Thymus (tissue), 11 donors: ENCODE measurements at regions not wholly inside any gene's neighbourhood (a gene's known extent, or its start where the extent isn't known, plus 50 kb on each side); places are given as distances from the start of the nearest gene placed in this dataset.

Experiments
- DNase-seq, 9 donors: peaks; one replicate each; pipeline ENCODE4 v3.0.0-alpha.2; 2013; ENCODE audit warnings: low spot score in 9 of 9, low read depth in 6 of 9, missing footprints in 1 of 9
- H3K27ac ChIP-seq, 2 donors: one replicate each; pipeline ENCODE4 v1.5.1; 2013; ENCODE audit warnings: control low read depth in 1 of 2, low read depth in 1 of 2, low read length in 1 of 2, mild to moderate bottlenecking in 1 of 2, moderate library complexity in 1 of 2
- H3K27me3 ChIP-seq, 2 donors: one replicate each; pipeline ENCODE4 v1.5.1; 2013; ENCODE audit warnings: low read length in 1 of 2; ENCODE audit not compliant: control insufficient read depth in 2 of 2, insufficient read depth in 1 of 2
- H3K36me3 ChIP-seq, 2 donors: one replicate each; pipeline ENCODE4 v1.5.1; 2013; ENCODE audit warnings: low read length in 1 of 2, mild to moderate bottlenecking in 1 of 2, moderate library complexity in 1 of 2; ENCODE audit not compliant: control insufficient read depth in 2 of 2, insufficient read depth in 2 of 2
- H3K4me1 ChIP-seq, 2 donors: one replicate each; pipeline ENCODE4 v1.5.1; 2013; ENCODE audit warnings: low read length in 2 of 2; ENCODE audit not compliant: control insufficient read depth in 2 of 2, insufficient read depth in 2 of 2
- H3K4me3 ChIP-seq, 2 donors: one replicate each; pipeline ENCODE4 v1.5.1; 2013; ENCODE audit warnings: low read length in 2 of 2, control low read depth in 1 of 2, mild to moderate bottlenecking in 1 of 2
- H3K9me3 ChIP-seq, 2 donors: one replicate each; pipeline ENCODE4 v1.5.1; 2013; ENCODE audit warnings: low read length in 1 of 2, mild to moderate bottlenecking in 1 of 2; ENCODE audit not compliant: control insufficient read depth in 2 of 2, insufficient read depth in 1 of 2
- WGBS: extraction: QIAGEN DNeasy Blood & Tissue Kit; methylation state at CpG from one replicate; pipeline ENCODE4 v1.1.7; 2013; 5-methylcytosine and 5-hydroxymethylcytosine counted together
- donor health status: healthy.

DNA sequence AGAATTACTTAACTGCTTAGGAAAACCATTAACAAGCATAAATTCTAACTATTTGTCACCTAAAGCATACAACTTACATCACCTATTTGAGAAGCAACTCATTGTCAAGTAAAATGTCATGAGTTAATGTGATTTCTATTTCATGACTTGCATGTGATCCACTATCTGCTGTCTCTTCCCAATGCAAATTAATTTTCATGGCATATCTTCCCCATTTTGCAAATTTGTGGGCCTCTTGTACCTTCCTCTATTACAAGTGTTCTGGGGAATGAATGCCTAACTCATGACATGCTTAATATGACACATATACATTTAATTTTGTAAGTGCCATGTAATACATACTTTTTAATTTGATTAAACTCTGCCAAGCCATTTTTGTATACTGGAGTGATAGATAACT, 81.1 kb upstream of the EDNRB start:
- H3K9me3 ChIP-seq: no peaks in the 10 kb centered on the region
- H3K4me1 ChIP-seq: no peaks in the 10 kb centered on the region
- H3K4me3 ChIP-seq: no peak overlapping the region
- no peak for DNase-seq
- H3K27ac ChIP-seq: no peak overlapping the region
- H3K27me3 ChIP-seq: no peaks in the 10 kb centered on the region
- no peaks in the 10 kb centered on the region for H3K36me3 ChIP-seq

DNA sequence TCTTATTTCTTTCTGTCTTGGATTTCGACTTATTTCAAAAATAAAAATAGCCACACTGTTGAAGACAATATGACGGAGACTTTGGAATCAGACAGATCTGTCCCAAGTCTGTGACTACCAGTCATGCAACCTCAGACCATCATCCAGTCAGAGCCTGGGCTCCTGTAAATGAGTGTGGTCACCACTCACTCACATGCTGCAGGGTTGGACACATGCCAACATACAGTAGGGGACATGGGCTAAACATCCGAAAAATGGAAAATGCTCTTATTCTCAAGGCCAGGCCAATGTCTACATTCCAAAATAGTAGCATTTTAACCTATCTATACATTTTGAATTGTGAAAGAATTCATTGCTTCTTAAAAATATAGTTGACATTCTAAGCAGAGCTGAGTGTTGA, 75.5 kb upstream of the EDNRB start:
- Histone ChIP-seq H3K9me3 (no peaks in the 10 kb centered on the region), H3K36me3 (no peaks in the 10 kb centered on the region), H3K27me3 (no peaks in the 10 kb centered on the region), H3K4me1 (no peaks in the 10 kb centered on the region), H3K27ac (no peak overlapping the region), H3K4me3 (no peak overlapping the region)
- 96% methylated on average over 3 of the region's 3 CpGs for WGBS
- DNase-seq: no peak

DNA sequence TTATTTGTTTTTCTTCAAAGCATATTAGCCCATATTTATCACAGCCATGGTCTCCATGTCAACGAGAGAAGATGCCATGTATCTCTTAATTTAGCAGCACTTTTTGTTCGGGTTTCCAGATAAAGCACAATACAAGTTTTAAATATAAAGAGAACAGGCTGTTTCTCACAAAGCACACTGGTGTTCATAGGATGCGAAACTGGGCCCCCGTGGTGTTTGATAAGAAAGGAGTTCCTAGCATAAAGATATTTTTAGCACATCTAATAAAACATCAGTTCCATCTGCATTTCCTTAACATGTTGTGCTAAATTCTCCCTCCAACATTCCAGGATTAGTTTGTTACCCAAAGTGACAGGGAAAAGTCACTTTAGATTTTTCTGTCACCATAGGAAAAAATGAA, 72.4 kb upstream of the EDNRB start:
- no peak for DNase-seq
- H3K36me3 ChIP-seq: no peaks in the 10 kb centered on the region
- no peak overlapping the region for H3K27ac ChIP-seq
- no peaks in the 10 kb centered on the region for H3K27me3 ChIP-seq
- whole genome bisulfite sequencing: 88% methylated on average over 4 of the region's 4 CpGs
- H3K9me3 ChIP-seq: no peaks in the 10 kb centered on the region
- H3K4me1 ChIP-seq: no peaks in the 10 kb centered on the region
- H3K4me3 ChIP-seq: no peak overlapping the region

DNA sequence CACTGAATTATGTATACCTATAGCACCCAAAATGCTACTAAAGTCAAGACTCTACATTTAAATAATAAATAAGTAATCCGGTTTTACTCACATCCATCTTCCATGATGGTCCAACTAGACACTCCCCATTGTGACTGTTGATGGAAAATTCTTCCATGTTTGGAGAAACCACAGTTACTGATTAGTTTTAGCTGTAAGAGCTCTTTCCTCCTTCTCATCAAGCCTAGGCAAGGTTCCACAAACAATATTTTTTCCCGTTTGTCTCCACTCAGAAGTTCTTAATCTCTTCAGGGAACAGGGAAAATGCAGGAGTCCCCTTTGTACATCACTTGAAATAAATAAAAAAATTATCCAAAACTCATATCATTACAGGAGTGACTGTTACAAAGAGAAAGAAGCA, 70.7 kb upstream of the EDNRB start:
- Histone ChIP-seq H3K36me3 (no peaks in the 10 kb centered on the region), H3K27me3 (no peaks in the 10 kb centered on the region), H3K4me1 (no peaks in the 10 kb centered on the region), H3K4me3 (no peak overlapping the region), H3K9me3 (no peaks in the 10 kb centered on the region), H3K27ac (no peak overlapping the region)
- DNase-seq: no peak
- WGBS: 93% methylated on average over 2 of the region's 2 CpGs

DNA sequence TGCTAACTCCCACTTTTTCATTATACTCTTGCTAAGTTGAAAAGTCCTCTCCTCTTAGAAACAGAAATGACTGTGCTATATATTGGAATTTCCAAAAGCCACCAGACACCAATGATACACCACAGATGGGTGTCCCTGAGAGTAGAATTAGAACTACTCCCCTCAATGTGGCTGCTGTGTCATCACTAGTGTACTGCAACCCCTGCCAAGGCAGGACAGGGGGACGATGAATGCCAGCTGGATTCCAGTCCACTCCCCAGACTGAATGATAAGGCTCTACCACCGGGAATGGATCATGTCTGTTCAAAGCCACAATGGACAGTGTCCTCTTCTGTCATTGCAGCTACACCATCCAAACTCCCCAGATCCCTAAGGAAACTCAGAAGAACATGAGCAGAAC, 69.7 kb upstream of the EDNRB start:
- Histone ChIP-seq H3K27ac (no peak overlapping the region), H3K4me1 (no peaks in the 10 kb centered on the region), H3K4me3 (no peak overlapping the region), H3K9me3 (no peaks in the 10 kb centered on the region), H3K36me3 (no peaks in the 10 kb centered on the region), H3K27me3 (no peaks in the 10 kb centered on the region)
- no peak for DNase-seq
- WGBS: 97% methylated on average over 2 of the region's 2 CpGs

DNA sequence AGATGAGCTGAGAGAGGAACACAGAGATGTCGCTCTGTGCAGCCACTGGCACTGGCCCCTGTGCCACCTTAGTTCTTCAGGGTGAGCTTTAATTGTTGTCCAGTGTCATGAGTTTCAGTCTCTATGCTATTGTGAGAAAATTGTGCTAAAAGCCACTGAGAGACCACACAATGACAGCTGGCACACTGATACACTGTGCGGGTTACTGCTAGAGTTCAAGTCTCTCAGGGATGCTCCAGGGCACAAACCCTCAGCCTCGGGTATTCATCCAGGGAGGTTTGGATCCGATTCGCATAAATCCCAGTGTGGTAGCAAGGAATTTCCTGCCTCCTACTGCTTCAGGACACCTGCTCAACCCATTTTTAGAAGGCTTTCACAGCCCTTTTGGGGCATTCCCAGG, 68.1 kb upstream of the EDNRB start:
- WGBS: 95% methylated on average over 5 of the region's 5 CpGs

DNA sequence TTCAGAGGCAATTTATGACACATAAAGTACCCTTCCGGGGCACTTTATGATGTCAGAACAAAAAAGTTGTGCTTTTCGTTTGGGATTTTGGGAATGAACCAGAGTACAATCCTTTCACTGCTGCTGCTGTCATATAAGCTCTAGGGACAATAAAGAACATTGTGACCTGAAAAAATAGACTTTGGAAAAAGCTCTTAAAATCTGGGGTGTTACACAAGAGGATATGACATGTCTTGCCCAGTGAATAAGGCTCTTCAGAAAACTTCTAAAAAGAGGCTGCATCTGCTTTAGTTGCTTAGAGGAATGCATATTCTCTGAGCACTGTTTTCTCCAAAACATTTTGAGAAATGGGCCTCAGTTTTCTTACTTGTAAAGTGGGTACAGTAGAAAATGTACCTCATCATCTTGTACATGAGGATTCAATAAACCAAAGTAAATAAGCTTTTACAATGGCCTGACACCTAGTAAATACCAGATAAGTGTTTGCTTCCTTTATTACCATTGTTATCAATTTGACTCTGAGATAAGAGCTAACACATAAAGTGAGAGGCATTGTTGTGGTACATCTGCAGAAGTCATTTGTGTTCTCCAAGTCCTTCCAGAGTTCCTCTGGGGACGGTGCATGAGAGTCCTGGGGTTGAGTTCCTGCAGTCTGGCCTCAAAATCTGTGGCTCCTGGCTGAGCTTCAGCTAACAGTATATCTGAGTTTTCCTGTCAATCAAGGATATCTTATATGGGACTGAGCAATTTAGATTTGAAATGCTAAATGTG, 67.4 kb upstream of the EDNRB start:
- DNase-seq: no peak
- H3K9me3 ChIP-seq: no peaks in the 10 kb centered on the region
- 88% methylated on average over 3 of the region's 3 CpGs for WGBS
- H3K4me1 ChIP-seq: no peaks in the 10 kb centered on the region
- no peak overlapping the region for H3K4me3 ChIP-seq
- H3K27ac ChIP-seq: no peak overlapping the region
- H3K27me3 ChIP-seq: no peaks in the 10 kb centered on the region
- H3K36me3 ChIP-seq: no peaks in the 10 kb centered on the region

More for the DNA sequence above, 68.1 kb upstream of the EDNRB start:
- Histone ChIP-seq H3K27ac (no peak overlapping the region), H3K4me1 (no peaks in the 10 kb centered on the region), H3K4me3 (no peak overlapping the region), H3K36me3 (no peaks in the 10 kb centered on the region), H3K9me3 (no peaks in the 10 kb centered on the region), H3K27me3 (no peaks in the 10 kb centered on the region)
- DNase-seq: no peak

DNA sequence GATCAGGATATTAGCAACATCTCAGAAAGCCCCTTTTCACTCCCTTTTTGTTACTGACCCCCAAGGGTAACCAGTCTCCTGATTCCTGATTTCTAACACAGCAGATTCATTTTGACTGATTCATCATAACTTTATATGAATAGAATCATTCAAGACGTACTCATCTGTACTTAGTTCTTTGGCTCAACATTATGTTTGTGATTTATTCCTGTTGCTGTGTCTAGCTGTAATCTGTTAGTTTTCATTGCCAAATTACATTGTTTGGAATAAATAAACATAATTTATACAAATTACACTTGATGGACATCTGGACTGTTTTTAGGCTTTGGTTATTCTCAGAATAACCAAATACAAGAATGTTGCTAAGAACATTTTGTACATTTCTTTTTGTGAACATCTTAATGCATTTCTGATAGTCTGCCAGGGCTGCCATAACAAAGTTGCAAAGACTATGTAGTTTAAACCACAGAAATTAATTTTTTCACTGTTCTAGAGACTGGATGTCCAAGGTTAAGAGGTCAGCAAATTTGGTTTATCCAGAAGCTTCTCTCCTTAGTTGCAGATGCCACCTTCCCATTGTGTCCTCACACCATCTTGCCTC, 62.8 kb upstream of the EDNRB start:
- H3K27me3 ChIP-seq: no peaks in the 10 kb centered on the region
- 96% methylated on average over 1 of the region's 1 CpG for WGBS

DNA sequence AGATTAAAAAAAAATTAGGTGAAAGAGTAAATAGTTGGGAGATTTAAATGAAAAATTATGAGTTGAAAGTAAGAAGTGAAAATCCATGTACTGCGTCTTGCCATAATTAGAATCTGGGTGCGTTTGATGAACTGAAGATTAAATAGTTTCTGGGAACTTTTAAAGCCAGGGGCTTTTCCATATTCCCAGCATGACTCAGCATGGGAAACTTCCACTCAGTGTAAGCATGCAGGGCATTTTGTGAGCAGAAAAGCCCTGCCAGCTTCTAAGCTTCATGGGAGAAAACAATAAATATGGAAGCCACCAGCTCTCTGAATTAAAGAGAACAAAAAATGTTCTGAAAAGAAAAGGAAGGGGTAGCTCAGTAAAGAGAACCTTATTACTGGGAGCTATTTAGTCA, 62.0 kb upstream of the EDNRB start:
- Histone ChIP-seq H3K4me3 (no peak overlapping the region), H3K9me3 (no peaks in the 10 kb centered on the region), H3K4me1 (no peaks in the 10 kb centered on the region), H3K27ac (no peak overlapping the region), H3K27me3 (no peaks in the 10 kb centered on the region), H3K36me3 (no peaks in the 10 kb centered on the region)
- DNase-seq: no peak
- WGBS: 95% methylated on average over 2 of the region's 2 CpGs

More for the DNA sequence above, 62.8 kb upstream of the EDNRB start:
- DNase-seq: no peak
- no peaks in the 10 kb centered on the region for H3K36me3 ChIP-seq
- no peaks in the 10 kb centered on the region for H3K4me1 ChIP-seq
- H3K4me3 ChIP-seq: no peak overlapping the region
- H3K9me3 ChIP-seq: no peaks in the 10 kb centered on the region
- H3K27ac ChIP-seq: no peak overlapping the region
